WTC11 (cell line): ENCODE measurements at regions not wholly inside any gene's neighbourhood (a gene's known extent, or its start where the extent isn't known, plus 50 kb on each side); places are given as distances from the start of the nearest gene placed in this dataset.
"Not testable (repeated sequence)": the region's sequence is repeated elsewhere in the genome, so short reads cannot be mapped to it uniquely, and the experiment has no call there.

Experiments
- ATAC-seq: fragments of 200-7000 bp; cut with Tn5 transposase; 2 replicates; pipeline ENCODE4 v1.10.0; 2021; ENCODE audit warnings: mild to moderate bottlenecking, moderate library complexity
- CTCF ChIA-PET: fragments of 300-600 bp; sonication (Branson Sonifier 250); formaldehyde crosslinking; loops from one replicate; lab custom pipeline; 2021; ENCODE audit warnings: antibody characterized with exemption; lab: Charles Lee
- POLR2A ChIA-PET: fragments of 350-600 bp; sonication (Branson Sonifier 250); formaldehyde crosslinking; loops from one replicate; lab custom pipeline; 2021; ENCODE audit warnings: antibody characterized with exemption; lab: Charles Lee
- DNase-seq: peaks from one replicate; pipeline ENCODE4 v3.0.0; 2021; ENCODE audit warnings: low spot score
- H3K27ac Mint-ChIP-seq: 2 replicates; pipeline ENCODE4 v1.8.0; 2021; ENCODE audit warnings: mixed read lengths
- H3K27me3 Mint-ChIP-seq: 2 replicates; pipeline ENCODE4 v1.8.0; 2021; ENCODE audit warnings: low read depth, mild to moderate bottlenecking, moderate library complexity, mixed read lengths
- H3K36me3 Mint-ChIP-seq: 2 replicates; pipeline ENCODE4 v1.8.0; 2021; ENCODE audit warnings: mixed read lengths
- H3K4me1 Mint-ChIP-seq: 2 replicates; pipeline ENCODE4 v1.8.0; 2022; ENCODE audit warnings: mixed read lengths
- H3K4me3 Mint-ChIP-seq: 2 replicates; pipeline ENCODE4 v1.8.0; 2021; ENCODE audit warnings: mild to moderate bottlenecking, moderate library complexity, mixed read lengths
- H3K9me3 Mint-ChIP-seq: 2 replicates; pipeline ENCODE4 v1.8.0; 2021; ENCODE audit warnings: mixed read lengths
- EMX1 ChIP-seq: fragments of 250-450 bp; sonication (Bioruptor Pico); IDR thresholded peaks from 2 replicates; pipeline ENCODE4 v1.8.0; 2021; ENCODE audit warnings: mild to moderate bottlenecking
- FOXP4 ChIP-seq: sonication (generic); formaldehyde crosslinking; IDR thresholded peaks from 2 replicates; pipeline ENCODE4 v1.8.0; 2022; ENCODE audit warnings: mild to moderate bottlenecking, missing genetic modification reagents
- IRF1 ChIP-seq: sonication (generic); formaldehyde crosslinking; IDR thresholded peaks from 2 replicates; pipeline ENCODE4 v1.8.0; 2023; ENCODE audit warnings: missing genetic modification reagents
- NR1H2 ChIP-seq: sonication (generic); formaldehyde crosslinking; IDR thresholded peaks from 2 replicates; pipeline ENCODE4 v1.9.0; 2021; ENCODE audit warnings: mild to moderate bottlenecking, moderate library complexity, missing genetic modification reagents

- DNase-seq, H3K4me3 Mint-ChIP-seq, H3K4me1 Mint-ChIP-seq, H3K27ac Mint-ChIP-seq, ATAC-seq, CTCF ChIA-PET, POLR2A ChIA-PET: not testable (repeated sequence)
- Mint-ChIP-seq H3K9me3 (peaks cover 49% of the 10 kb centered on the region), H3K36me3 (peaks cover 45% of the 10 kb centered on the region), H3K27me3 (peaks cover 17% of the 10 kb centered on the region)
Observed at GRCh38 chr14:105686050-105686449, 159.7 kb downstream of the TMEM121 start.

DNA sequence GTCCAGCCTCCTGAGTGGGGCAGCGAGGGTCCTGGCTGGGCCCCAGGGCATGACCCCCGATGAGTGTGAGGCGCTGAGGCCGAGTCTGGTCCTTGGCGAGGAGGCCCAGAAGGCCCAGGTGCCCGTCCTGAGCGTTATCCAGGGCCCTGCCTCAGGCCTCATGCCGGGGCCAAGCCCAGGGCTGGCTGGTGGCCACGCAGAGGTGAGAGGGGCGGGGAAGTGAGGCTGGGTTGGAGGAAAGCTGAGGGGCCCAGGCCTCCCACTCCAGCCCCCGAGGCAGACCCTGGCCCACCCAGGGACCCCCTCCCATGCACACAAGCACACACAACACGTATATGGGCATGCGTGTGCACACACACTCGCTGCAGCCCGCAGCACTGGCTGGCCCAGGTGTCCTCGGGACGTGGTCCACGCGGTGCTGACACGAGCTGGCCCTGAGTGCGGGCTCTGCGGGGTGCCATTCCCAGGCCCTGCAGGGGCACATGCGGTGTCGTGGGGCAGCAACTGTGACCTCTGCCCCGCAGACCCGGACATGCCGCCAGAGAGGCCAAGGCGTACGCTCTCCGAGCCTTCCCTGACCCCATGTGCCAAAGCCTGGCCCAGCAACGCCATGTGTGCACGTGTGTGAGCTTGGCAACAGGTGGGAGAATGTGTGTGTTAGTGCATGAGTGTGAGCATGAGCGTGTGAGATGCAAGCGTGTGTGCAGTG, 160.2 kb downstream of the TMEM121 start:
- CTCF ChIA-PET, DNase-seq, H3K4me1 Mint-ChIP-seq, H3K27ac Mint-ChIP-seq, H3K4me3 Mint-ChIP-seq, POLR2A ChIA-PET, ATAC-seq: not testable (repeated sequence)
- peaks cover 17% of the 10 kb centered on the region for H3K27me3 Mint-ChIP-seq
- H3K9me3 Mint-ChIP-seq: peaks cover 52% of the 10 kb centered on the region
- H3K36me3 Mint-ChIP-seq: peaks cover 45% of the 10 kb centered on the region

GRCh38 chr14:105687171-105688022, 161.0 kb downstream of the TMEM121 start:
- H3K4me1 Mint-ChIP-seq, H3K4me3 Mint-ChIP-seq, H3K27ac Mint-ChIP-seq, ATAC-seq, POLR2A ChIA-PET, DNase-seq, CTCF ChIA-PET: not testable (repeated sequence)
- Mint-ChIP-seq H3K27me3 (peaks cover 17% of the 10 kb centered on the region), H3K9me3 (peaks cover 52% of the 10 kb centered on the region), H3K36me3 (peaks cover 43% of the 10 kb centered on the region)

GRCh38 chr14:105688023-105688351, 161.6 kb downstream of the TMEM121 start:
- DNase-seq, H3K4me3 Mint-ChIP-seq, ATAC-seq, CTCF ChIA-PET, H3K4me1 Mint-ChIP-seq, H3K27ac Mint-ChIP-seq, POLR2A ChIA-PET: not testable (repeated sequence)
- peaks cover 17% of the 10 kb centered on the region for H3K27me3 Mint-ChIP-seq
- H3K9me3 Mint-ChIP-seq: peaks cover 49% of the 10 kb centered on the region
- peaks cover 43% of the 10 kb centered on the region for H3K36me3 Mint-ChIP-seq

DNA sequence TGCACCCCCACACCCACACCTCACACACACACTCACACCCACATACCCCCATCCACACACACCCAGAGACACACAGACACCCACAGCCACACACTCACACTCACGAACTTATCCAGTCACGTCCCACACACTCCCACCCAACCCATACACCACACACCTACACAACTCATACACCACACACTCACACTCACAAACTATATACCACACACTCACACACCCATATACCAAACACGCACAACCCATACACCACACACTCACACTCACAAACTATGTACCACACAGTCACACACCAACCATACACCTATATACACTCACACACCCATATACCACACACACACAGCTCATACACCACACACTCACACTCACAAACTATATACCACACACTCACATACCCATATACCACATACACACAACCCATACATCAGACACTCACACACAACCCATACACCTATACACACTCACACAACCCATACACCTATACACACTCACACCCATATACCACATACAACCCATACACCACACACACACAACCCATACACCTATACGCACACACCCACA, 162.4 kb downstream of the TMEM121 start:
- H3K36me3 Mint-ChIP-seq: peaks cover 48% of the 10 kb centered on the region
- H3K4me3 Mint-ChIP-seq, H3K4me1 Mint-ChIP-seq, CTCF ChIA-PET, DNase-seq, ATAC-seq, POLR2A ChIA-PET, H3K27ac Mint-ChIP-seq: not testable (repeated sequence)
- peaks cover 50% of the 10 kb centered on the region for H3K9me3 Mint-ChIP-seq
- peaks cover 18% of the 10 kb centered on the region for H3K27me3 Mint-ChIP-seq

GRCh38 chr14:105689722-105690121, 163.3 kb downstream of the TMEM121 start:
- peaks cover 56% of the 10 kb centered on the region for H3K9me3 Mint-ChIP-seq
- H3K4me1 Mint-ChIP-seq: no peaks in the 10 kb centered on the region
- TF ChIP-seq FOXP4 (CRISPR knock-in tag): no peak
- no peak for TF ChIP-seq IRF1 (CRISPR knock-in tag)
- TF ChIP-seq EMX1: no peak
- TF ChIP-seq NR1H2 (CRISPR knock-in tag): no peak
- DNase-seq: no peak
- ChIA-PET POLR2A (no interaction called here), CTCF (no interaction called here)
- ATAC-seq: no peak
- H3K4me3 Mint-ChIP-seq: no peak overlapping the region
- H3K27me3 Mint-ChIP-seq: peaks cover 26% of the 10 kb centered on the region
- H3K27ac Mint-ChIP-seq: no peak overlapping the region
- peaks cover 55% of the 10 kb centered on the region for H3K36me3 Mint-ChIP-seq
